NB4 (cell line): ENCODE measurements at regions not wholly inside any gene's neighbourhood (a gene's known extent, or its start where the extent isn't known, plus 50 kb on each side); places are given as distances from the start of the nearest gene placed in this dataset.

Experiments used
- MYC ChIP-seq: IDR thresholded peaks from 2 replicates; pipeline ENCODE4 v1.6.1; 2011; ENCODE audit warnings: low read depth, low read length
- TF ChIP-seq, protein P1 (sequence below): IDR thresholded peaks from one replicate; pipeline ENCODE4 v1.5.1; 2012; ENCODE audit warnings: low read depth, low read length
- TF ChIP-seq, protein P2 (sequence below): IDR thresholded peaks from 2 replicates; pipeline ENCODE4 v1.6.1; 2011; ENCODE audit warnings: low read depth, low read length

DNA sequence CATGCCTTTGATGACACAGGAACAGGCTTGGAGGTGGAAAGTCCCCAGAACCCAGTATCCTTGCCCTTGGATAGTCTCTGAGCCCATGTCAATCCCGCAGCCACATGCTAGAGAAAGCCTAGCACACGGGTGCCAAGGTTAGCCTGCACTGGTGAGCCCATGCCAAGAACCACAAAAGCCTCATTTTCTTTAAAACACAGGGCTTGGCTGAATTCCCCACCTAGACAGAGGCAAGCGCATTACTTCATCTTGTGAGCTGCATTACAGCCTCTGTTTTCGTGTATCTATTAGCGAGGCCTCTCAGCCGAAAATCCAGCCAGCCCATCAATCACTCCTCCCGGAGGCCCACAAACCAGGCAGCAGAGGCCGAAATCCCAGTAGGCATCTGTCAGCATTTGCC lies 314.9 kb upstream of the AUTS2 start:
- TF ChIP-seq, protein P1, sequence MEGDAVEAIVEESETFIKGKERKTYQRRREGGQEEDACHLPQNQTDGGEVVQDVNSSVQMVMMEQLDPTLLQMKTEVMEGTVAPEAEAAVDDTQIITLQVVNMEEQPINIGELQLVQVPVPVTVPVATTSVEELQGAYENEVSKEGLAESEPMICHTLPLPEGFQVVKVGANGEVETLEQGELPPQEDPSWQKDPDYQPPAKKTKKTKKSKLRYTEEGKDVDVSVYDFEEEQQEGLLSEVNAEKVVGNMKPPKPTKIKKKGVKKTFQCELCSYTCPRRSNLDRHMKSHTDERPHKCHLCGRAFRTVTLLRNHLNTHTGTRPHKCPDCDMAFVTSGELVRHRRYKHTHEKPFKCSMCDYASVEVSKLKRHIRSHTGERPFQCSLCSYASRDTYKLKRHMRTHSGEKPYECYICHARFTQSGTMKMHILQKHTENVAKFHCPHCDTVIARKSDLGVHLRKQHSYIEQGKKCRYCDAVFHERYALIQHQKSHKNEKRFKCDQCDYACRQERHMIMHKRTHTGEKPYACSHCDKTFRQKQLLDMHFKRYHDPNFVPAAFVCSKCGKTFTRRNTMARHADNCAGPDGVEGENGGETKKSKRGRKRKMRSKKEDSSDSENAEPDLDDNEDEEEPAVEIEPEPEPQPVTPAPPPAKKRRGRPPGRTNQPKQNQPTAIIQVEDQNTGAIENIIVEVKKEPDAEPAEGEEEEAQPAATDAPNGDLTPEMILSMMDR: no peak
- TF ChIP-seq, protein P2, sequence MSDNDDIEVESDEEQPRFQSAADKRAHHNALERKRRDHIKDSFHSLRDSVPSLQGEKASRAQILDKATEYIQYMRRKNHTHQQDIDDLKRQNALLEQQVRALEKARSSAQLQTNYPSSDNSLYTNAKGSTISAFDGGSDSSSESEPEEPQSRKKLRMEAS: no peak
- TF ChIP-seq MYC: no peak
